ENCODE measurements at regions not wholly inside any gene's neighbourhood (a gene's known extent, or its start where the extent isn't known, plus 50 kb on each side); places are given as distances from the start of the nearest gene placed in this dataset.

DNA sequence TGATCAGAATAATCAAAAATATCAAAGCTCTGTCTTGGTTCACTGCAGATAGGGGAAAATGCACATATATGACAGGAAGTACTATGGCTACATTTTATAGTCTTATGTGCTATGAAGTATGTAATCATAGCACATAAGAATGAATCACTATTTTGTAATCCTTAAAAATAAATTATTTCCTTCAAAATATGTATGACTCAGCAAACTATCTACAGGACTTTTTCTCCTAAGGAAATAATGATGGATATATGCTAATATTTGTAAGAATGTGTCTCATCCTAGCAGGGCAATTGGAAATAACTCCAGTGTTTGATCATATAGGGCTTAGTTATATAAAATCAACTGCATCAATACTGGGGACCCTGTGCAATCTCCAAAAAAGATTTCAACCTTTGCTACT lies 85.1 kb downstream of the SLC24A2 start:
- Histone ChIP-seq H3K36me3 (replicated peaks in 1 of 2) (no peaks in the 10 kb centered on the region), H3K4me1 (replicated peaks in 1 of 2) (no peaks in the 10 kb centered on the region), H3K9me3 (replicated peaks in 1 of 3) (no peaks in the 10 kb centered on the region), H3K4me3 (no peak overlapping the region), H3K27me3 (peaks cover 6% of the 10 kb centered on the region), H3K27ac (no peak overlapping the region)
- TF ChIP-seq, protein P1, sequence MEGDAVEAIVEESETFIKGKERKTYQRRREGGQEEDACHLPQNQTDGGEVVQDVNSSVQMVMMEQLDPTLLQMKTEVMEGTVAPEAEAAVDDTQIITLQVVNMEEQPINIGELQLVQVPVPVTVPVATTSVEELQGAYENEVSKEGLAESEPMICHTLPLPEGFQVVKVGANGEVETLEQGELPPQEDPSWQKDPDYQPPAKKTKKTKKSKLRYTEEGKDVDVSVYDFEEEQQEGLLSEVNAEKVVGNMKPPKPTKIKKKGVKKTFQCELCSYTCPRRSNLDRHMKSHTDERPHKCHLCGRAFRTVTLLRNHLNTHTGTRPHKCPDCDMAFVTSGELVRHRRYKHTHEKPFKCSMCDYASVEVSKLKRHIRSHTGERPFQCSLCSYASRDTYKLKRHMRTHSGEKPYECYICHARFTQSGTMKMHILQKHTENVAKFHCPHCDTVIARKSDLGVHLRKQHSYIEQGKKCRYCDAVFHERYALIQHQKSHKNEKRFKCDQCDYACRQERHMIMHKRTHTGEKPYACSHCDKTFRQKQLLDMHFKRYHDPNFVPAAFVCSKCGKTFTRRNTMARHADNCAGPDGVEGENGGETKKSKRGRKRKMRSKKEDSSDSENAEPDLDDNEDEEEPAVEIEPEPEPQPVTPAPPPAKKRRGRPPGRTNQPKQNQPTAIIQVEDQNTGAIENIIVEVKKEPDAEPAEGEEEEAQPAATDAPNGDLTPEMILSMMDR (IDR thresholded peaks at IDR 0.05), result no peak
- TF ChIP-seq POLR2A (IDR thresholded peaks at IDR 0.05), result no peak
- intact Hi-C loops (cut with DNase I), result no loop called here
- no peak for DNase-seq

GRCh38 chr9:19701991-19702390 lies 86.8 kb downstream of the SLC24A2 start:
- H3K4me3 ChIP-seq, result no peak overlapping the region
- H3K4me1 ChIP-seq (replicated peaks in 1 of 2), result no peaks in the 10 kb centered on the region
- H3K9me3 ChIP-seq (replicated peaks in 1 of 3), result no peaks in the 10 kb centered on the region
- H3K27ac ChIP-seq, result no peak overlapping the region
- no peak for DNase-seq
- H3K27me3 ChIP-seq, result peaks cover 6% of the 10 kb centered on the region
- H3K36me3 ChIP-seq (replicated peaks in 1 of 2), result no peaks in the 10 kb centered on the region
- TF ChIP-seq, protein P1 (IDR thresholded peaks at IDR 0.05), result no peak
- TF ChIP-seq POLR2A (IDR thresholded peaks at IDR 0.05), result no peak
- 41 to 50% (median 44%) methylated on average over 2 of the region's 2 CpGs for WGBS, 4 donors
- intact Hi-C loops (cut with DNase I), result no loop called here

- Histone ChIP-seq H3K36me3 (replicated peaks in 1 of 2) (no peaks in the 10 kb centered on the region), H3K27me3 (peaks cover 6% of the 10 kb centered on the region), H3K9me3 (replicated peaks in 1 of 3) (no peaks in the 10 kb centered on the region), H3K4me3 (no peak overlapping the region), H3K4me1 (replicated peaks in 1 of 2) (no peaks in the 10 kb centered on the region), H3K27ac (no peak overlapping the region)
- WGBS, 4 donors, result 75 to 83% (median 83%) methylated on average over 6 of the region's 6 CpGs
- no peak for DNase-seq
- no peak for TF ChIP-seq POLR2A (IDR thresholded peaks at IDR 0.05)
- TF ChIP-seq, protein P1 (IDR thresholded peaks at IDR 0.05), result no peak
- intact Hi-C loops (cut with DNase I), result no loop called here
These were observed 87.6 kb downstream of the SLC24A2 start for GRCh38 chr9:19701274-19701673.

- Histone ChIP-seq H3K36me3 (replicated peaks in 1 of 2) (no peaks in the 10 kb centered on the region), H3K4me3 (no peak overlapping the region), H3K9me3 (replicated peaks in 1 of 3) (no peaks in the 10 kb centered on the region), H3K4me1 (replicated peaks in 1 of 2) (no peaks in the 10 kb centered on the region), H3K27ac (no peak overlapping the region), H3K27me3 (peaks cover 6% of the 10 kb centered on the region)
- intact Hi-C loops (cut with DNase I), result no loop called here
- no peak for TF ChIP-seq POLR2A (IDR thresholded peaks at IDR 0.05)
- TF ChIP-seq, protein P1 (IDR thresholded peaks at IDR 0.05), result no peak
- 50 to 66% (median 62%) methylated on average over 3 of the region's 3 CpGs for WGBS, 4 donors
- no peak for DNase-seq
These were observed 88.1 kb downstream of the SLC24A2 start for GRCh38 chr9:19700699-19701098.
